Left colon (tissue), 2 donors: ENCODE measurements at regions not wholly inside any gene's neighbourhood (a gene's known extent, or its start where the extent isn't known, plus 50 kb on each side); places are given as distances from the start of the nearest gene placed in this dataset.
A peak's percentile ranks its signal among the peaks of the same experiment; 100 is the strongest.
"Not testable (repeated sequence)": the region's sequence is repeated elsewhere in the genome, so short reads cannot be mapped to it uniquely, and the experiment has no call there.

Source experiments
- ATAC-seq: fragments of 200-7000 bp; cut with Tn5 transposase; one replicate; pipeline ENCODE4 v1.9.1; 2020; ENCODE audit warnings: mild to moderate bottlenecking, moderate library complexity
- DNase-seq, 2 donors: peaks; one replicate each; pipeline ENCODE4 v3.0.0-alpha.2; 2020
- intact Hi-C, 2 donors: fragments of 100-400 bp; cut with DNase I in 1 of 2; cut with micrococcal nuclease in 1 of 2; formaldehyde crosslinking; loops; one replicate each; pipeline versions ENCODE4 v1.11.2 to v1.14.0; 2022; cut with DNase I, micrococcal nuclease
- donor health status: DM: no; HTN: no; CAD: no.
- donor health status: DM: yes; HTN: yes; CAD: no.

DNA sequence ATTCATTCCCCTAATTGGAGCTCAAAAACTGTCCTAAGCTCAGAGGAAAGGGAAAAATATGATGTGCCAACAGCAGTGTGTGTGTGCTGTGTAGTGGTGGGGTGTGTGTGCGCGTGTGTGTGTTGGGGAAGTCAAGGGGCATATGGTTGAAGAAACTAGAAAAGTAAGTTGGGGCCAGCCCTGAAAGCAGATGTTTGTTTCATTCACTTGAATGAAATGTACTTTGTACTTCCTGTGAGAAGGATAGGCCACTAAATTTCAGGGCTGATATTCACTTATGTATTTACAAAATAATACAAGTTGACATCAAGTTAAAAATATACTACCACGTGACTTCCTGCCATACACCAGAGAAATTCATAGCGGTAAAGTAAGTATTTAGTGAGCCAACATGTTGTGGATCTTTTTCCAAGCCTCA lies 151.3 kb upstream of the JADE1 start:
- intact Hi-C loops = no loop called here
- DNase-seq (no peak), ATAC-seq (peak; percentile 37)

DNA sequence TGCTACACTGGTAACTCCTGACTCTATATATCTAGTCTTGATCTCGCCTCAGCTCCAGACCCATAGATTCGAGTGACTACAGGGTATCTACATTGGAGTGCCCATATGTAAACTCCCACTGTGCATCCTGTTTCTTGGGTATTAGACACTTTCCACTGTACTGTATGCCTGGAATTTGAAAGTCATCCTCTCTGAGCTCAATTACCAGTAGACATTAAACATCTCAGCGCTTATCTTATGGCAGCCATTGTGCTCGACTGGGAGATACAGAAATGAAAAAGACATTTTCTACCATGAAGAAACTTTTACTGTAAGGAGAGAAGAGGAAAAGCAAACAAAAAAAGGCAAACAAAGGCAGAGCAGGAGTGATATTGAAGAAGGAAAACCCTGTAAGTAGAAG lies 151.9 kb upstream of the JADE1 start:
- intact Hi-C loops = no loop called here
- ATAC-seq (no peak), DNase-seq (no peak)

DNA sequence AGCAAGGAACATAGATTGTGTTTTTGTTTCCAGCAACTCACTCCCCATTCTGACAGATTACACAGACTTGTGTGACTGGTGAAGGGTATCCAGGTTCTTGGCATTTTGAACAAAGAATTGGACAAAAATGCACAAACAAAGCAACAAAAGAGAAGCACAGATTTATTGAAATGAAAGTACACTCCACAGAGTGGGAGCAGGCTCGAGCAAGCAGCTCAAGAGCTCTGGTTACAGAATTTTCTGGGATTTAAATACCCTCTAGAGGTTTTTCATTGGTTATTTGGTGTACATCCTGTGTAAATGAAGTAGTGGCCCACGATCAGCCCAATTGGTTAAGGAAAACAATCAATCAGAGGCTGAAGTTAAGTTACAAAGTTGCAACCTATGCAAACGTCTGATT lies 155.0 kb upstream of the JADE1 start:
- DNase-seq (no peak), ATAC-seq (no peak)
- intact Hi-C loops = no loop called here

DNA sequence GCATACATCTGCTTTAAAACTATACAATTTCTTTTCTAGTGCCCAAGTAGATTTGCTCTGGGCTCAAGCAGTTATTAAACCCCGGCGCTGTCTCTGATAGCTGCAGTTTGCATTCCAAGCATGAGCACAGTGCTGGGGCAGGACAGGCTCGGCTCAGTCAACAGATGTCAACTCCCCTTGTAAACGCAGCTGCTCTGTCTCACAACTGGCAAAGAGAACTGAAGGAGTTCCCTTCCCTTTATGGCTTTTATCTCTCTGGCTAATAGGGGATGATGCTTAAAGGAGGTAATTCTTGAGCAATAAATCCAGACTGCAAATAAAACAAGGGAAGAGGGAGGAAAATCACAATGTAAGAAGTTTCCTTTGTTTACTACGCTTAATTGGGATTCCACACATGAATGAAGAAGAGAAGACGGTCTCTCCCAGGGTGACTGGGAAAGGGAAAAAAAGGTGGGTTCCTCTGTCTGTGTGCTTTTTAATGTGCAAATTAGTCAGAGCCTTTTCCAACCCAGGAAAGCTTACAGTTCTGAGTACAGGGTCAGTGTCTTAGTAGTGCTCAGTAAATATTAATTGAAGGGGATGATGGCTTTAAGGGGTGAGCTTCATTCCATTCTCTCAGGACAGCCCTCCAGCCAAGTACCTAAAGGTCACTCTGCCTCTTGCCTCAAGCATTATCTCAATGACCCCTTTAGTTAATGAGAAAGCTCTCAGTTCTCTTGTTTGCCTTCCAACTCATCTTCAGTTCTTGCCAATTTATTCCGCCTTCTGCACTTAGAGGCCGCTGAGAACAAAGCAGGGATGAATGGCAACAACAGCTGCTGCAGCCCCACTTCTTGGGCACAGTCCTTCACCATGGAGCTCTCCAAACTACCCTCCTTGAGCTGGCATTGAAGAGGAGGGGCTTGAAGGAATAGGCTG lies 155.7 kb upstream of the JADE1 start:
- intact Hi-C loops = no loop called here

DNA sequence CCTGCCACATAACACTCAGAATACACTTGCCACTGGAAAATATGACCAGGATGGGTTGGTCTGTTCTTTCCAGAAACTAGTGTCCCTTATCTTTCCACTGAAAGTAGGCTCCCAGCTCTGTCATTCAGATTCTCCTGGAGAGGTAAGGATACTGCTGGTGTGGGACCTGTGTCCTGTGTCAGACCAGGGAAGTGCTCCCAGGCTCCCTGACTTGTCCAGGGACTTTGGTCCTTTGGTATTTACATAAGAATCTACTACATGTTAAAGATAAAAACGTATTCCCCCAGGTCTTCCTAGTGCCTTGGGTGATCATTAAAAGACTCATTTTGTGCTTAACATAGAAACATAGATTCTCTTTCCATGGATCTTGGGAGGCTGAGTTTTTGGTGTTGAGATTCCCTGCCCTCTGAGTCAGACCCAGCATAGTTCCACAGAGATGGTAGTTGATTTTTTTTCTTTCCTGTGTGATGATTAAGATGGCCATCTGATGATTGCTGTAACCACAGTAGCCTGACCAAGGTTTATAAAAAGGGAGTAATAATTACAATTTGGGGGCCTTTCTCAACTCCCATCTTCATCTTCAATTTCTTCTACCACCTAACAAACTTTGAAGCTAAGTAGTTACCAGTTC lies 159.8 kb upstream of the JADE1 start:
- ATAC-seq (peak; percentile 90), DNase-seq (peak in 1 of 2 donors; percentile 30)
- intact Hi-C loops = no loop called here

More for the DNA sequence above, 155.7 kb upstream of the JADE1 start:
- peak; percentile 88 for ATAC-seq
- peak; percentile 46 to 67 for DNase-seq

DNA sequence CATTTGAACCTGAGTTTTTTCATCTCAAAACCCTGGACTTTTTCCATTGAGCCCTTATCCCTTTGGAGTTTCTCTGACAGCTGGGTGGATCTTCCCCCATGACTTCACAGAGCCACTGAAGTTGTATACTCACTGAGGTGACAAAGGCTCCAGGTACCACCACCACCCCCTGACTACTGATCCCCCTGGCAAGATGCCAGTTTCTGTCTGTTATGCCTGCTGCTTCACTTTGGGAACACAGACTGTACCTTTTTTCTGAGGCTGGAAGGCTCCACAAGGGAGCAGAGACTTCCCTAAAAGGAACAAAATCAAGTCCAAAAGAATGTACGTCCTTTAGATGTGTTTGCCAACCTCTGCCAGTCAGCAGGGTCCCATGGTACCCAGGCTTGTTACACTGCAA lies 160.3 kb upstream of the JADE1 start:
- ATAC-seq (no peak), DNase-seq (no peak)
- intact Hi-C loops = no loop called here

DNA sequence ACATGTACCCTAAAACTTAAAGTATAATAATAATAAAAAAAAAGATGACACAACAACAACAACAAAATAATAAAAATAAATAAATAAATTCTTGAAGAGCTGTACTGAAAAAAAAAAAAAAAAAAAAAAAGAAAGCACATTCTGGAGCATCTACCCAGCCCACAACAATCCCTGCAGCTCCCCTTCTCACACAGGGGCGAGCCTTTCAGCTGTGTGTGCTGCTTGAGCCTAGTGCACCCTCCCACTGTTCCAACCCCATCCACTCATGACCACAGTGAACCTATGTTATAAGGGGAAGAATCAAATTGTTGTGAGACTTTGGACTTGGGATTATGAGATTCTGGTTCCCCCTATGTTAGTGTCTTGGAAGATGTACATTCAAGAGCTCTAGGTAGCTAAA lies 161.5 kb upstream of the JADE1 start:
- ATAC-seq = no peak
- no peak for DNase-seq
- intact Hi-C loops = no loop called here

DNA sequence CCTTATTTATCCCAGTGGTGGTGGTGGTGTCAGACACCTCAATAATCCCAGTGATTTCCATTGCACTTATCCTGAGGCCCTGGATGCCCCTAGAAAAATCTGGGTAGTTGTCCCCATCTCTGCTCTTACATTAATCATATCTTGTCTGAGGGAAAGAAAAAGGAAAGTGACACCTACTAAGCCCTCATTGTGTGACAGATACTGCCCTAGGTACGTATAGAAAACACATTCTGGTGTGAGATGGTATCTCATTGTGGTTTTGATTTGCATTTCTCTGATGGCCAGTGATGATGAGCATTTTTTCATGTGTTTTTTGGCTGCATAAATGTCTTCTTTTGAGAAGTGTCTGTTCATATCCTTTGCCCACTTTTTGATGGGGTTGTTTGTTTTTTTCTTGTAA lies 162.6 kb upstream of the JADE1 start:
- ATAC-seq, DNase-seq, intact Hi-C loops: not testable (repeated sequence)

DNA sequence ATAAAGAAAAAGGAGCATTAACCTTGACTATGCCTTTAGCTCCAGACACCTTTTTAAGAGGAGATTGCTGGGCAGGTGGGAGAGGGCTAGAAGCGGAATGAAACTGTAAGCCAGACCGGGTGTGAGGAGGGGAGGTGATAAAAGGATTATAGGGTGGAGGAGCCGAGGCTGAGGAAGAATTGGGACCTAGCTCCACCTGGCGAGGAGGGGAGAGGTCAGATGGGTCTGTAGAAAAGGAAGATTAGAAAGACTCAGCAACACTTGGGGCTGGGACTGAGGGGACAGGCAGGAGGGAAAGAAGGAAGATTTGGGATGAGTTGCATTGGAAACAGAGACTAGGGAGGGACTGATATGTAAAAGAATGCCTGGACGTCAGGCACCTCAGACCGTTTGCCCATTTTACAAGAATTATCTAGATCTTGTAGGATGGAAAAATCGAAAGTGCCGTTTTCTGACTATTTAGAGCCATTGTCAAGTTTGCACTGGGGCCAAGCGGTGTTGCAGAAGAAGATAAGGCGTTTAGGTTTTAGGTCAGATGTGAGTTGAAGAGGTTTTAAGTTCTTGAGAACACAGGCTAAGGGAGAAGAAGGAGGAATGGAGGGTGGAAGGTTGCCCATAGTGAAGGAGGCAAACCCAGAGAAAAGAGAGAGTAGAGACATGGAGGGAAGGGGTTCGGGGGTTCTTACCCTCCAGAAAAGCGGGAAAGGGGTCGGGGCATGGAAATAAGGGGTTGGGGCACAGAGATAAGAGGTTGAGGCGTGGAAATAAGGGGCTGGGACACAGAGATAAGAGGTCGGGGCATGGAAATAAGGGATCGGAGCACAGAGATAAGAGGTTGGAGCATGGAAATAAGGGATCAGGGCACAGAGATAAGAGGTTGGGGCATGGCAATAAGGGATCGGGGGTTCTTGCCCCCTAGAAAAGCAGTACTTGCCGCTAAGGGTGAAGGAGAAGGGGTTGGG lies 164.5 kb upstream of the JADE1 start:
- intact Hi-C loops = not testable (repeated sequence)

DNA sequence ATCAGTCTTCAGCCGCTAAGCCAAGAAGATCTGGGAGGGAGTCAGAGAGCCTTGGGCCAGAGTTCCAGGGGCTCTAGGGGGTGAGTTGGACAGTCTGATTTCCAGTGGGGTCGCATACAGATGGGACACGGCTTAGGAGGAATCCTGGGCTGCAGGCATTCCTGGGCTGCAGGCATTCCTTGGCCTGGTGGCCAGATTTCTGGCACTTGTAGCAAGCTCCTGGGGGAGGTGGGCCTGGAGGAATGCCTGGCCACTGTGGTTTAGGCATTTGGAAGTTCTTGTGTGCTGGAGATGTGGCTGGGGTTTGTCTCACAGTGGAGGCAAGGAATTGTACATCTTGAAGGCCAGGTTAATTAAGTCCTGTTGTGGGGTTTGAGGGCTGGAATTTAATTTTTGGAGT lies 165.4 kb upstream of the JADE1 start:
- DNase-seq, intact Hi-C loops, ATAC-seq: not testable (repeated sequence)

More for the DNA sequence above, 164.5 kb upstream of the JADE1 start:
- not testable (repeated sequence) for DNase-seq, ATAC-seq

DNA sequence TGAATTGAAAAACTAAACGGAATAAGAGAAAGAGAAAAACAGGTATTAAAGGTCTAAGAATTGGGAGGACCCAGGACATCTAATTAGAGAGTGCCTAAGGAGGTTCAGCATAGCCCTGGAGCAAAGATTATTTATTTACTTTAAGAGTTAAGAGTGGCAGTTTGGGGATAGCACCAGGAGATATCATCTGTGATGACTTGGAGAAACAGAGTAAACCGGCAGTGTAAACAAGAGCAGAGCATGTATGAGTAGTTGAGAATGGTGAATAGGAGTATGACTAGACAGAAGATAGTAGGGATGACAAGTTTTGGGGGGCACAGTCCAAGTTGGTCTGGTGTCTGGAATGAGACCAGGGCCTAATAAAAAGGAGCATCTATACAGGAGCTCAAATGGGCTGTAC lies 167.9 kb upstream of the JADE1 start:
- DNase-seq, ATAC-seq, intact Hi-C loops: not testable (repeated sequence)

DNA sequence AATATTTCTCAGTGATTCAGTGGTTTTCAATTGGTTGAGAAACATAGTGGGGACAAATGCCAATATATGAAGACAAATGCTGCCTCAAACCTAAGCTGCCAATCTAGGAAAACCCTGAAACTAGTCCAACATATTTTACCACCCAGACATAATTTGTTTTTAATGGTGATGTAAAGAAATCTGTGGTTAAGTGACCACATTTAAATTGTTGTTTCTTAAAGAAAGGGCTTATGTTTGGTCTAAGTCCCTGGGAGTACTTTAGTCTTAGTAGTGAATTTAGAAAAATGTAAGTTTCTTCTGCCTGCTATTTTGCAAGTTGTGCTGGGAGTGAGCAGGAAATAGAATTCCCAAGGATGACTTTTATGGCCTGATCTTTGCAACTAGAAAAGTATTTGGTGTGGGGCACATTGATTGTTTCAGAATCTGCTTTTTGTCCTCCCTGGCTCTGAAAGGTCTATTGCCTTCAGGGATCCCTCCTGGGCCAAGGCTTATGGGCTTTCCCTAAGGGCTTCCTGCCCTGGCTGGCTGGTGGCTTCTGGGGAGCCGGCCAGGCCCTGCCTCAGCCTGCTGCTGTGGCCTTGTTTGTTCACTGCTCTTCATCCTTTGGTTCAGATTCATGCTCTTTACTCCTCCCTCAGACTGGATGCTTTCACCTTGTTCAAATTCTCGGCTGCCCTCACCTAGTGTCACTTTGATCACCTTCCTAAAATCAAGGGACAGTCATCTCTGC lies 169.8 kb upstream of the JADE1 start:
- ATAC-seq (peak; percentile 67), DNase-seq (no peak)
- intact Hi-C loops = no loop called here

DNA sequence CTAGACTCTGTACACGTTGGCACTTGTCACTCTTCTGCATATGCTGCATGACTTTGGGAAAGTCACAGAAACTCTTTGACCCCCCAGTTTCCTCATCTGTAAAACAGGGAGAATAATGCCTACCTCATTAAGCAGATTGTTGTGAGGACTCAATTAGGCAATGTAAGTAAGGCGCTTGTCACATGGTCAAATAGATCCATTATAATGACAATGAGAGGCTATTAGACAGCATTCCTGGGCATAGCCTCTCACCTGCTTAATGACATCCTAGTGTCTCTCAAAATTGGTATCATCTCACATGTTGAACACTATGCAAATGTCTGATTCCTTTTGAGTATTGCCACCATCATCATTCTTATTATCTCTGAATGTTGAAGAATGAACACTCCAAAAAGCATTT lies 172.6 kb upstream of the JADE1 start:
- intact Hi-C loops = no loop called here
- ATAC-seq = no peak
- DNase-seq = no peak

DNA sequence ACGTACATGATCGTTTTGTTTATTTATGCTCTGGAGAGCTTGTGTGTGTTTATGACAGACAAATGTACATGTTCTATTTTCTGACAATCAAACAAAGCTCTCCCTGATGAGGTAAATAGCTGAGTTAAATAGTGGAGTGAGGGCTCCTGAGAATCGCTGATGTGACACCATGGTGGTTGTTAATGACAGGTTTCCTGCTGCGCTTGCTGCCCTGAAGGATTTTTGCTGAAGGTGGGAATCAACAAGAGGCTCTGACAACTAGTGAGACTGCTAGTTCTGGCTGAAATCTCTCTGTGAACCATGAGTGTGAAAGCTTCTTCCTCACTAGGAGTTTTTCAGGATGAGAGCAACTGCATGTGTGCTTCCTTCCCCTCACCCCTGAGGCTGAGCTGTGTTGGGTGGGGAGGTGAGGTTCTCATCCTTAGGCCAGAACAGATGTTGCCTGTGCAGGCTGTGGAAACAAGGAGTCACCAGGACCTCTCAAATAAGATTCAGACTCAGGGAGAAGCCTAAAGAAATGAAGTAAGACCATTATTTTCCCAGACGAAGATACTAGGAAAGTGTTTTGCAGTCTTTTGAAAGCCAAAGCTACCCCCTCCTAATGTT lies 173.4 kb upstream of the JADE1 start:
- ATAC-seq (no peak), DNase-seq (no peak)
- intact Hi-C loops = no loop called here

DNA sequence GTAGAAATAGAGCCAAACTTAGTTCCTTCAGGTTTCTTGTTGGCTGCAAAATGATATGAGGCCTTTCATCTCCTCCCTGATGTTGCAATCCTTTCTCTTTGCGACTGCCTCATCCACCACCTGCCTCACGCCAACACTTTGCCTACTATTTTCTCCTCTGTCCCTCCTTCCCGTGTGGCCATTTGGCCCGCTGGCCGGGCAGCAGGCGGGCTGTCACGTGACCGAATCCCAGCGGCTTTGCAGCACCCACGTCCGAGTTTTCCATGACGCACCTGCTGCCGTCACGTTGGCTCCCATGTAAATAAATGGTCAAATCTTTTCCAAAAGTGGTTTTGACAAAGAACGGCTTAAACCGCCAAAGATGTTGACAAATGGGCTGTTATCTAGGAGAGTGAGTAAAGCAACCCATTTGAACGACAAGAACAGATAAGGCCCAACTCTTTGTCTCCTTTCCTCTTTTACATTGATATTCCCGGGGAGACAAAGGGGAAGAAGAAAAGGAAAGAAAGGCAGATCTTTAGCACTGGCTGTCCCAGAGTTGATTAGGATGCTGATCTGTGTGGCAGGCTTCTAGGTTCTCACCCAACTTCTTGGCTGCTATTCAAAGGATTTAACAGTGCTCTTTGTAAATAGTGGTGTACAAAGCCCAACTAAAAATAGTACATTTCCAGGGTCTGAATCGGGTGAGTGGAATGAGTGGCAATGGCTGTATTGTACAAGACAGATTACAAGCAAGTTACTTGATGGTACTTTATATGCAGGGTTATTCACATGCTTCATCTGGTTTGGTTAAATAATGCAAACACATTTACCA lies 174.2 kb upstream of the JADE1 start:
- ATAC-seq (peak; percentile 22), DNase-seq (no peak)
- intact Hi-C loops = no loop called here

DNA sequence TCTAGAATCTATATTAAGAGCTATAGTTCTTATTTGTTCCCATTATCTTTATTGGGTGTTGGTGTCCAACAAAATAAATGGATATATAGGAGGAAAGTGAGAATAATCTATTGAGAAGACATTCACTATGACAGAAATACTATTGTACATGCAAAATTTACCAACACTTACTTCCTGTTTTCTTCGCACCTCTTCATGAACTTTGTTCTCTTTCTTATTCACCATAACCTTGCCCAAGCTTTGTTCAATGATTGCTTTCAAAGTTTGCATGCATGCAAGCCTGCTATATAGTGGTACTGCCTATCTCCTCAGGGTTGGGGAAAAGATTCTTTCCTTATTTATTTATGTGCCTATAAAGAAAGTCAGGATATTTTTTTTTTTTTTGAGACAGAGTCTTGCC lies 176.4 kb upstream of the JADE1 start:
- peak; percentile 98 for ATAC-seq
- intact Hi-C loops = no loop called here
- DNase-seq = no peak

DNA sequence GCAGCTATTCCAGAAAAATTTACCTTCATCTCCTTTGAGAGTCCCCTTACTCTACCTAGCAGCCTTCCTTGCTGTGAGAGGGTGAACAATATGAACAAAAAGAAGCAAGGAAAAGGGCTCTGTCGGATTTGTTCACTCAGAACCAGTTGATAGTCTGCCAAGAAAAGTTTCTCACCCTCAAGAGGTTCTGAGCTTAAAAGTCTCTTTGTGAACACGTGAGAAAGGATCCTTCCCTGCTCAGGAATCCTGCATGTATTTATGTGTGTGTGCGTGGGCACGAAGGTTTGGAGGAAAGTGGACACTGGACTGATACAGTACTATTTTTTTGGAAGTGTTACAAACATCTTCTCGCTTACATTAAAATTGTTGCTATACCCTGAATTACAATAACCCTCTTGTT lies 178.6 kb upstream of the JADE1 start:
- DNase-seq (no peak), ATAC-seq (no peak)
- intact Hi-C loops = no loop called here
